ENCODE measurements at regions not wholly inside any gene's neighbourhood (a gene's known extent, or its start where the extent isn't known, plus 50 kb on each side); places are given as distances from the start of the nearest gene placed in this dataset.

GRCh38 chr1:30184393-30185141 is 538.8 kb downstream of the MATN1 start:
- TF ChIP-seq POLR2A (IDR thresholded peaks at IDR 0.05; ENCODE audit: low read depth, low read length): no peak
- no peak for FAIRE-seq
- no peak for DNase-seq (ENCODE audit: insufficient read length)

- TF ChIP-seq POLR2AphosphoS5 (IDR thresholded peaks at IDR 0.05; ENCODE audit: low read depth, low read length) (no peak), POLR2A (IDR thresholded peaks at IDR 0.05; ENCODE audit: low read depth, low read length) (no peak), TAF1 (IDR thresholded peaks at IDR 0.05; ENCODE audit: borderline replicate concordance, low read depth, low read length) (no peak)
- DNase-seq (ENCODE audit: insufficient read length): no peak
- FAIRE-seq: no peak
These were observed 539.5 kb downstream of the MATN1 start for GRCh38 chr1:30183895-30184294.

GRCh38 chr1:30183006-30183405 is 540.4 kb downstream of the MATN1 start:
- no peak for FAIRE-seq
- TF ChIP-seq POLR2A (IDR thresholded peaks at IDR 0.05; ENCODE audit: low read depth, low read length) (no peak), TAF1 (IDR thresholded peaks at IDR 0.05; ENCODE audit: borderline replicate concordance, low read depth, low read length) (no peak), POLR2AphosphoS5 (IDR thresholded peaks at IDR 0.05; ENCODE audit: low read depth, low read length) (no peak)
- no peak for DNase-seq (ENCODE audit: insufficient read length)

- TF ChIP-seq TAF1 (IDR thresholded peaks at IDR 0.05; ENCODE audit: borderline replicate concordance, low read depth, low read length): no peak
- TF ChIP-seq POLR2A (IDR thresholded peaks at IDR 0.05; ENCODE audit: low read depth, low read length): no peak
- no peak for TF ChIP-seq POLR2AphosphoS5 (IDR thresholded peaks at IDR 0.05; ENCODE audit: low read depth, low read length)
- FAIRE-seq (no peak), DNase-seq (ENCODE audit: insufficient read length) (no peak)
These were observed 543.3 kb downstream of the MATN1 start for GRCh38 chr1:30179942-30180543.

GRCh38 chr1:30176477-30176876 is 546.9 kb downstream of the MATN1 start:
- no peak for DNase-seq (ENCODE audit: insufficient read length)
- TF ChIP-seq POLR2AphosphoS5 (IDR thresholded peaks at IDR 0.05; ENCODE audit: low read depth, low read length): no peak
- TF ChIP-seq TAF1 (IDR thresholded peaks at IDR 0.05; ENCODE audit: borderline replicate concordance, low read depth, low read length): no peak
- TF ChIP-seq POLR2A (IDR thresholded peaks at IDR 0.05; ENCODE audit: low read depth, low read length): no peak
- no peak for FAIRE-seq

GRCh38 chr1:30174499-30174898 is 548.9 kb downstream of the MATN1 start:
- FAIRE-seq: no peak
- no peak for DNase-seq (ENCODE audit: insufficient read length)

GRCh38 chr1:30173560-30173959 is 549.8 kb downstream of the MATN1 start:
- TF ChIP-seq POLR2AphosphoS5 (IDR thresholded peaks at IDR 0.05; ENCODE audit: low read depth, low read length) (no peak), POLR2A (IDR thresholded peaks at IDR 0.05; ENCODE audit: low read depth, low read length) (no peak), TAF1 (IDR thresholded peaks at IDR 0.05; ENCODE audit: borderline replicate concordance, low read depth, low read length) (no peak)
- DNase-seq (ENCODE audit: insufficient read length): no peak
- FAIRE-seq: no peak

More at GRCh38 chr1:30174499-30174898, 548.9 kb downstream of the MATN1 start:
- no peak for TF ChIP-seq TAF1 (IDR thresholded peaks at IDR 0.05; ENCODE audit: borderline replicate concordance, low read depth, low read length)
- no peak for TF ChIP-seq POLR2AphosphoS5 (IDR thresholded peaks at IDR 0.05; ENCODE audit: low read depth, low read length)
- TF ChIP-seq POLR2A (IDR thresholded peaks at IDR 0.05; ENCODE audit: low read depth, low read length): no peak

GRCh38 chr1:30172757-30173156 is 550.6 kb downstream of the MATN1 start:
- TF ChIP-seq POLR2AphosphoS5 (IDR thresholded peaks at IDR 0.05; ENCODE audit: low read depth, low read length): no peak
- TF ChIP-seq TAF1 (IDR thresholded peaks at IDR 0.05; ENCODE audit: borderline replicate concordance, low read depth, low read length): no peak
- TF ChIP-seq POLR2A (IDR thresholded peaks at IDR 0.05; ENCODE audit: low read depth, low read length): no peak
- DNase-seq (ENCODE audit: insufficient read length) (no peak), FAIRE-seq (no peak)

GRCh38 chr1:30172299-30172694 is 551.1 kb downstream of the MATN1 start:
- DNase-seq (ENCODE audit: insufficient read length): no peak
- TF ChIP-seq POLR2A (IDR thresholded peaks at IDR 0.05; ENCODE audit: low read depth, low read length) (no peak), POLR2AphosphoS5 (IDR thresholded peaks at IDR 0.05; ENCODE audit: low read depth, low read length) (no peak), TAF1 (IDR thresholded peaks at IDR 0.05; ENCODE audit: borderline replicate concordance, low read depth, low read length) (no peak)
- FAIRE-seq: no peak

GRCh38 chr1:30171537-30172298 is 551.7 kb downstream of the MATN1 start:
- DNase-seq (ENCODE audit: insufficient read length) (no peak), FAIRE-seq (no peak)
- no peak for TF ChIP-seq TAF1 (IDR thresholded peaks at IDR 0.05; ENCODE audit: borderline replicate concordance, low read depth, low read length)
- no peak for TF ChIP-seq POLR2AphosphoS5 (IDR thresholded peaks at IDR 0.05; ENCODE audit: low read depth, low read length)
- TF ChIP-seq POLR2A (IDR thresholded peaks at IDR 0.05; ENCODE audit: low read depth, low read length): no peak

- FAIRE-seq: no peak
- TF ChIP-seq TAF1 (IDR thresholded peaks at IDR 0.05; ENCODE audit: borderline replicate concordance, low read depth, low read length) (no peak), POLR2A (IDR thresholded peaks at IDR 0.05; ENCODE audit: low read depth, low read length) (no peak), POLR2AphosphoS5 (IDR thresholded peaks at IDR 0.05; ENCODE audit: low read depth, low read length) (no peak)
- no peak for DNase-seq (ENCODE audit: insufficient read length)
These were observed 554.1 kb downstream of the MATN1 start for GRCh38 chr1:30169269-30169668.
